GM23338 (cell line): ENCODE measurements at regions not wholly inside any gene's neighbourhood (a gene's known extent, or its start where the extent isn't known, plus 50 kb on each side); places are given as distances from the start of the nearest gene placed in this dataset.

Experiments used
- ATAC-seq: fragments of 200-7000 bp; cut with Tn5 transposase; 3 replicates; pipeline ENCODE4 v1.9.1; 2020
- DNase-seq: peaks from one replicate; pipeline ENCODE4 v3.0.0-alpha.2; 2015; ENCODE audit warnings: low spot score
- H2AFZ ChIP-seq: fragments of 200-600 bp; sonication (generic); 2 replicates; pipeline ENCODE4 v1.8.0; 2016; ENCODE audit warnings: antibody characterized with exemption, mild to moderate bottlenecking, moderate library complexity
- H3F3A ChIP-seq: fragments of 200-600 bp; sonication (generic); replicated peaks from 2 replicates; pipeline ENCODE4 v1.8.0; 2017; ENCODE audit warnings: antibody characterized with exemption, mixed run types, low read depth
- H3K27ac ChIP-seq: fragments of 200-600 bp; sonication (generic); 2 replicates; pipeline ENCODE4 v1.6.1; 2016; ENCODE audit warnings: low read depth
- H3K27me3 ChIP-seq: fragments of 200-600 bp; sonication (generic); 2 replicates; pipeline ENCODE4 v1.8.0; 2016; ENCODE audit warnings: mild to moderate bottlenecking, mixed run types, moderate library complexity; ENCODE audit not compliant: insufficient read depth
- H3K36me3 ChIP-seq: fragments of 200-600 bp; sonication (generic); 2 replicates; pipeline ENCODE4 v1.8.0; 2016; ENCODE audit warnings: mild to moderate bottlenecking; ENCODE audit not compliant: insufficient read depth
- H3K4me1 ChIP-seq: fragments of 200-600 bp; sonication (generic); 2 replicates; pipeline ENCODE4 v1.8.0; 2016; ENCODE audit warnings: mild to moderate bottlenecking, moderate library complexity; ENCODE audit not compliant: insufficient read depth
- H3K4me2 ChIP-seq: fragments of 200-600 bp; sonication (generic); 2 replicates; pipeline ENCODE4 v1.7.1; 2017; ENCODE audit warnings: mixed run types
- H3K4me3 ChIP-seq: fragments of 200-600 bp; sonication (generic); 2 replicates; pipeline ENCODE4 v1.6.1; 2016; ENCODE audit warnings: mixed run types
- H3K79me2 ChIP-seq: fragments of 200-600 bp; sonication (generic); replicated peaks from 2 replicates; pipeline ENCODE4 v1.8.0; 2017; ENCODE audit warnings: mild to moderate bottlenecking; ENCODE audit not compliant: insufficient read depth
- H3K9me2 ChIP-seq: fragments of 200-600 bp; sonication (generic); 2 replicates; pipeline ENCODE4 v1.8.0; 2017; ENCODE audit not compliant: insufficient read depth
- H4K20me1 ChIP-seq: fragments of 200-600 bp; sonication (generic); replicated peaks from 2 replicates; pipeline ENCODE4 v1.8.0; 2017; ENCODE audit warnings: mild to moderate bottlenecking; ENCODE audit not compliant: insufficient read depth
- H3K27ac Mint-ChIP-seq: 2 replicates; pipeline ENCODE4 v1.8.0; 2020; ENCODE audit warnings: inconsistent platforms, mild to moderate bottlenecking, moderate library complexity, mixed read lengths
- H3K27me3 Mint-ChIP-seq: 3 replicates; pipeline ENCODE4 v1.8.0; 2022; ENCODE audit warnings: low read depth, mild to moderate bottlenecking, moderate library complexity, mixed read lengths, inconsistent platforms; ENCODE audit not compliant: insufficient read depth, poor library complexity
- H3K36me3 Mint-ChIP-seq: 3 replicates; pipeline ENCODE4 v1.8.0; 2021; ENCODE audit warnings: low read depth, mild to moderate bottlenecking, inconsistent platforms, moderate library complexity, mixed read lengths
- H3K4me1 Mint-ChIP-seq: 3 replicates; pipeline ENCODE4 v1.8.0; 2020; ENCODE audit warnings: mild to moderate bottlenecking, inconsistent platforms, mixed read lengths
- H3K4me3 Mint-ChIP-seq: 3 replicates; pipeline ENCODE4 v1.8.0; 2021; ENCODE audit warnings: moderate library complexity, mild to moderate bottlenecking, inconsistent platforms, mixed read lengths
- H3K9me3 Mint-ChIP-seq: 3 replicates; pipeline ENCODE4 v1.8.0; 2020; ENCODE audit warnings: moderate library complexity, mild to moderate bottlenecking, inconsistent platforms, mixed read lengths
- CREB1 ChIP-seq: fragments of 250-450 bp; sonication (Bioruptor Pico); IDR thresholded peaks from 2 replicates; pipeline ENCODE4 v1.5.0; 2020; ENCODE audit warnings: low read depth, mild to moderate bottlenecking, moderate library complexity
- ETS1 ChIP-seq: IDR thresholded peaks from 2 replicates; pipeline ENCODE4 v1.6.1; 2016; ENCODE audit warnings: antibody characterized with exemption
- EZH2 ChIP-seq: fragments of 200-600 bp; sonication (generic); IDR thresholded peaks from one replicate; pipeline ENCODE4 v1.8.0; 2017; ENCODE audit warnings: antibody characterized with exemption, mild to moderate bottlenecking, low read depth; ENCODE audit not compliant: unreplicated experiment
- JUNB ChIP-seq: IDR thresholded peaks from one replicate; pipeline ENCODE4 v1.6.1; 2016; ENCODE audit warnings: antibody characterized with exemption; ENCODE audit not compliant: unreplicated experiment
- POLR2AphosphoS5 ChIP-seq: IDR thresholded peaks from 2 replicates; pipeline ENCODE4 v1.6.1; 2016; ENCODE audit warnings: antibody characterized with exemption, low read depth
- STAT1 ChIP-seq: IDR thresholded peaks from one replicate; pipeline ENCODE4 v1.6.1; 2016; ENCODE audit warnings: antibody characterized with exemption; ENCODE audit not compliant: unreplicated experiment
- ZNF114 ChIP-seq: fragments of 250-450 bp; sonication (Bioruptor Pico); IDR thresholded peaks from 2 replicates; pipeline ENCODE4 v1.5.0; 2020; ENCODE audit warnings: mild to moderate bottlenecking, moderate library complexity
- ZNF331 ChIP-seq: fragments of 250-450 bp; sonication (Bioruptor Pico); IDR thresholded peaks from 2 replicates; pipeline ENCODE4 v1.5.0; 2020; ENCODE audit warnings: low read depth, mild to moderate bottlenecking, moderate library complexity
- ZNF462 ChIP-seq: fragments of 250-450 bp; sonication (Bioruptor Pico); IDR thresholded peaks from 2 replicates; pipeline ENCODE4 v1.5.0; 2020; ENCODE audit warnings: mild to moderate bottlenecking, moderate library complexity

- TF ChIP-seq ZNF462 (CRISPR knock-in tag): no peak
- no peak for TF ChIP-seq CREB1 (CRISPR knock-in tag)
- no peak for TF ChIP-seq EZH2
- TF ChIP-seq POLR2AphosphoS5: no peak
Observed at GRCh38 chr11:80240245-80240644, 799.4 kb upstream of the TENM4 start (continued).

- no peaks in the 10 kb centered on the region for H4K20me1 ChIP-seq
- no peak for TF ChIP-seq STAT1
- TF ChIP-seq ZNF114 (CRISPR knock-in tag): no peak
- TF ChIP-seq ETS1: no peak
- TF ChIP-seq JUNB: no peak
- no peak for TF ChIP-seq ZNF331 (CRISPR knock-in tag)
- TF ChIP-seq ZNF462 (CRISPR knock-in tag): no peak
Observed at GRCh38 chr11:80239217-80239616, 798.4 kb upstream of the TENM4 start.

More at GRCh38 chr11:80239217-80239616, 798.4 kb upstream of the TENM4 start:
- no peak overlapping the region for H3K4me2 ChIP-seq
- H3K4me1 ChIP-seq: no peaks in the 10 kb centered on the region
- H3K27ac Mint-ChIP-seq: no peak overlapping the region
- H3K4me1 Mint-ChIP-seq: no peaks in the 10 kb centered on the region
- H3K27me3 Mint-ChIP-seq: no peaks in the 10 kb centered on the region
- no peak overlapping the region for H3K4me3 Mint-ChIP-seq
- H3K27ac ChIP-seq: no peak overlapping the region
- H3K36me3 ChIP-seq: peaks cover 6% of the 10 kb centered on the region; the same call in 1 of the 2 replicates
- H3K27me3 ChIP-seq: no peaks in the 10 kb centered on the region
- H3K36me3 Mint-ChIP-seq: peaks cover 4% of the 10 kb centered on the region; the same call in 2 of the 3 replicates
- H3K9me3 Mint-ChIP-seq: peaks cover 25% of the 10 kb centered on the region
- no peaks in the 10 kb centered on the region for H3K79me2 ChIP-seq
- no peak overlapping the region for H2AFZ ChIP-seq
- no peak overlapping the region for H3K4me3 ChIP-seq
- DNase-seq: no peak
- no peaks in the 10 kb centered on the region for H3F3A ChIP-seq
- no peak for ATAC-seq
- peaks cover 11% of the 10 kb centered on the region; the same call in 1 of the 2 replicates for H3K9me2 ChIP-seq
